GM18861 (cell line): ENCODE measurements at regions not wholly inside any gene's neighbourhood (a gene's known extent, or its start where the extent isn't known, plus 50 kb on each side); places are given as distances from the start of the nearest gene placed in this dataset.

Source experiments
- ATAC-seq: cut with Tn5 transposase; IDR thresholded peaks from one replicate; pipeline ENCODE4 v1.9.1; 2021; ENCODE audit not compliant: unreplicated experiment

DNA sequence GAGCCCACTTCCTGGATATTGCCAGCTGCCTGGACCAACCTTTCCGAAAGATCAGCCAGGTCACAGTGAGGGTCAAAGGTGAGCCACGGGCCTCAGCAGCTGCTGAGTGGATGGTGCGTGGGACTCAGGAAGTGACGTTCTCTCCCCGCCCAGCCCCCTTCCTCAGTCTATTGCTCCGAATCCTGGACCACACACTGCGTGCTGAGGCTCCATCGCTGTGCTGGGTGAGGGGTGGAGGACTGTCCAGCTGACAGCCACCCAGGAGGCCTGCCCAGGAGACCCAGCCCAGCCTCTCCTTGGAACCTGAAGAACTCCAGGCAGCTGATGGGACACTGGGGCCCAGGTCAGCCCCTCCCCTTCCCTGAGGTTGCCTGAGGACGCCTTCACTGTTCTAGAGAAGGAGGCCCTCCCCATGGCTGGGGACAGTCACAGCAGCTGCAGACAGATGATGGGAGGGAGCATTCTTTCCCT lies 94.4 kb upstream of the CD93 start:
- no peak for ATAC-seq

DNA sequence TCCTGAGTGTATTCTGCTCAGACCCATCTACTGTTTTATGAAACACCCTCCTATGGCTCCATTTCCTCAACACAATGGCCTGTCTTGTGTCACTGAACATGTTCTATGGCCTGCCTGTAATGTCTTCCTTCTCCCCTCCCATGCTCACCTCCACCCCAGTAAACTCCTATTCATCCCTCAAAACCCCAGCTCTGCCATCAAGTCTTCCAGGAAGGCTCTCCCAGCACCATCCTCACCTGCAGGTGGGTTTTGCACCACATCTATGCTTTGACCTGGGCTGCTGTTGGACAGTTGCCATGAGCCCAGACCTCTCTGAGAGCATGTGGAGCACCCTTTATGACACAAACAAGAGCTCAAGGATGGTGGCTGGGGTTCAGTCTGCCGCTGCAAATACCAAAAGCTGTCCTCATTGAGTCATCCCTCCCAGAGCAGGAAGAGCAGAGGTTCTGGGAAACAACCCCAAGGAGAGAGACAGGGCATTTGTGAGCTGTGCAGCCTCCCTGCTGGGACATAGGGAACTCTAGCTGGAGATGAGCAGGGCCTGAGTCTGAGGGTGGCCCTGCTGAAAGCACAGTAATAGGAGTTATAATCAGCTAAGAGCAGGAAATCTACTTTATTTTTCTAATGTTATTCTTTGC lies 93.8 kb upstream of the CD93 start:
- no peak for ATAC-seq

DNA sequence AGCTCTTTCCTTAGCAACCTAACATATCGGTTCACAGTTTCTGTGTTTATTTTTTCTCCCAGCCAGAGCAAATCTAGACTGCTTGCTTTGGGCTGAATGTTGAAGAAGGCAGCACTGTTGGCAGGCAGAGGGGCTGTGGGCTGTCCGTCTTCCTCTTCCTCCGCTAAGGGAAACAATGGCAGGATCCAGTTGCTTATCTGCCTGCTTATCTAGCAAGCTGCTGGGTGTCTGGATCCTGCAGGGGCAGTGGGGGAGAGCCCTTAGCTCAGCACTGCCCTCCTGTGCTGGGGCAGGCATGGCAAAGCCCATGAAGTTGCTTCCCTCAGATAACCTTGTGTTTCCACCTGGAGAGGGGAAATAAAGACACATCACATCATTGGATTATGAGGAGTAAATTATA lies 92.7 kb upstream of the CD93 start:
- no peak for ATAC-seq

DNA sequence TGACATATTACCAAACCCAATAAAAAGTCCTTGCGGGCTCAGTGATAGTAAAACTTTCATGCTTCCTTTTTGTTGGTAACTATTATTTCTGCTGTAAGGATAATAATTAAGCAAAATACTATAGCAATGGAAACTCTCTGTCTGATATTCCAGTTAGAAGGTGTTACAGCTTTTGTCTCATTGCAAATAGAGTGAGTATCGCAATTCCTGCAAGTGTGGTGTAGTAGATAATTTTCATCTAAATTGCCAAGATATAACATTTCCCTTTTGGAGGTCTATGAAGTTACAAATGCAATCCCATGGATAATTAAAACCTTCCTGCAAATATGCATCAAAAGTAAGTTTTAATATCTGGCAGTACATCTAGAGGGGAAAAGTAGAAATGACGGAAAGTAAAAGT lies 88.7 kb upstream of the CD93 start:
- ATAC-seq: no peak

DNA sequence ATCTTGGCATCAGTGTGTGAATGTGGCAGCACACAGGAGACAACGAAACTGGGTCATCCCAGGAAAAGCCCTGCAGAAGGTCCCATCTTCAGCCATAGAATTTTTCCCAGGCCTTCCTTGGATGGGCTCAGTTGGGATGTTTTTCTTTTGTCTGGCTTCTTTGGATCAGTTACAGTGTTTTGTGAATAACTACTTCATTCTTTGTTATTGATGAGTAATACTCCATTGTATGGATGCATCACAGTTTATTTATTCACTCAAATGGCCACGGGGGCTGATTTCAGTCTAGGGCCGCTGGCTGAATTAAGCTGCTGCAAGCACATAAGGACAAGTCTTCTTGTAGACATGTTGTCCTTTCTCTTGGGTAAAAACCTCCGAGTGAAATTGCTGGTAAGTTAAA lies 81.3 kb upstream of the CD93 start:
- ATAC-seq: no peak

DNA sequence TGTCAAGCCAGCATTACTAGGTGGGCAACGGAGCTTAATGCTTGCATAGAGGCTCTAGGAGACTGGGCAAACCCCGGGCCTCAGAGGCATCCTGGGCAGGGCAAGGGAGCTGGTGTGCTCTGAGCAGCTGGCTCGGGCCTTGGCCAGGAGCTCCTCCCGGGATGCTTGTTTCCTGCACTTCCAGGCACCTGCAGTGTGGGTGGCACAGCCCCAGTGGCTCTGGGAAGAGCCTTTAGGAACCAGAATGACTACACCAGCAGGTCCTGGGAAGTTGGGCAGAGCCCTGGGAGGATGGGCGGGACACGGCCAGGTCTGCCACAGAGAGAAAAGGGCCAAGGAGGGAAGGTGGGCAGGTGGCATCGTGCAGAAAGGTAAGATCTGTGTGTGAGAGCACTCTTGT lies 80.4 kb upstream of the CD93 start:
- ATAC-seq: no peak

DNA sequence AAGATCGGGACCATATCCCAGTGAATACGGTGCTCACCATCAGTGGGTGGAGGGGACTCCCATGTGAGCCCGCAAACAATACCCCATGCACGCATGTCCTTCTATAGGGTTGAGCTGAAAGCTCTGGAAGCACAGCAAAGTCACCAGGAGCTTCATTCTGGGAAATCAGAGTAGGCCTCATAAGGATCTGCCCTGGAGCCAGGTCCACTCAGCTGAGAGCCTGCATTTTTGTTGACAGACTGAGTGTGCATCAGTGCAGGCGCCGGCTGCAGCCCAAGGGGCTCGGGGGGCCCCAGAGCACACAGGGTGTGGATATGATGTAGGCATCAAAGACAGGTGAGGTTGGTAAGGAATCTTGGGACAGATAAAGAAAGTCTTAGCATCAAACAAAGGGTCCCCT lies 79.8 kb upstream of the CD93 start:
- ATAC-seq: no peak

DNA sequence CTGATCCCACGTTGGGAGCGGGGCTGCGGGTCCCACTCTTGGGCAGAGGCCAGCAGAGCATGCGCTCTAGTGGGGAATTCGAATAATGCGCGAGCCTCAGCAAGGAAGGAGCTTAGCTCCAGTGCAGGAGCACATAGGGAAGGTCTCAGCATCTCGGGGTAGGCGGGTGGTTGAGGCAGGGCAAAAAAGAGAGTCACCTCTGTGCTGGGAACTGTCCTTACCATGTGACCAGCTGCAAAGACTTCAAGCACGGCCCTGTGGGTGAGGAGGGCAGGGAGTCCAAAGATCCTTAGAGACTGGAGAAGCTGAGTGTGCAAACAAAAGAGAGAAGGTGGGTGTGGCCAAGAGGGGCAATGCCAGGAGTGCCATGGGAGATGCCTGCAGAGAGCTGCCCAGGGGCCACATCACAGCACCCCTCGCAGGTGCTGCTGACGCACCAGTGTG lies 79.2 kb upstream of the CD93 start:
- ATAC-seq: no peak

DNA sequence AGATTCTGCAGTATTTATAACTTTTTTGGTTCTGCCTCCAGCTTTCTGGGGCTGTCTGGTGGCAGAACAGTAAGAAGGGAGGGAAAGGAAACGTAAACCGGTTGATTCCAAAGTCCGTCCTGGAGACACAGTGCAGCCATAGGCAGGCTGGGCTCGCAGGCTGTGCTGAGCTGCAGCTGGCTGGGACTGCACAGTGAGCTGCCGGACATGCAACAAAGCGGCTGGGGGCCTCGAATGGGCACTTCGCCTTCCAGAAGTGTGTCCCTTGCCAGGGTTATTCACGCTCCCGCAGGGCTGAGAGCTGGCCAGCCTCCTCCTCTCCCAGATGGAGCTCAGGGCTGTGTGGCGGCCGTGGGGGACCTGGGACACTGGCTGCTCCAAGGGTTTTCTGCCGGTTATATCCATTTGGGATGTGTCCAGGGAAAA lies 78.1 kb upstream of the CD93 start:
- ATAC-seq: no peak

DNA sequence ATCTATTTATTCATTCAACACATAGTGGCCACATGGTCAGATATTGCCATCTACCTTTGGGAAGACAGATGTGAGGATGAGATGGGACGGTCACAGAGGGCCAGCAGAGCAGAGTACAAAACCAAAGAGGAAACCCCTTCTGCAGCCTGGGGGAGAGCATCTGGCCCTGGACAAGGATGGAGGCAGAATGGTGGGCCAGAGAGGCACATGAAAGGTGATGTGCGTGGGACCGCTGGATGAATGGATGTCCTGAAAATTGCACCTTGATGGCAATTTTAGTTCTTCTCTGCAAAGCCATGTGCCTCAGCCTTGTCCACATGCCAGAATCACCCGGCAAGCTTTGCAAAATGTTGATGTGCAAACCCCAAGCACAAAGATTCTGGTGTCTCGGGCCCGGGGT lies 77.4 kb upstream of the CD93 start:
- no peak for ATAC-seq

DNA sequence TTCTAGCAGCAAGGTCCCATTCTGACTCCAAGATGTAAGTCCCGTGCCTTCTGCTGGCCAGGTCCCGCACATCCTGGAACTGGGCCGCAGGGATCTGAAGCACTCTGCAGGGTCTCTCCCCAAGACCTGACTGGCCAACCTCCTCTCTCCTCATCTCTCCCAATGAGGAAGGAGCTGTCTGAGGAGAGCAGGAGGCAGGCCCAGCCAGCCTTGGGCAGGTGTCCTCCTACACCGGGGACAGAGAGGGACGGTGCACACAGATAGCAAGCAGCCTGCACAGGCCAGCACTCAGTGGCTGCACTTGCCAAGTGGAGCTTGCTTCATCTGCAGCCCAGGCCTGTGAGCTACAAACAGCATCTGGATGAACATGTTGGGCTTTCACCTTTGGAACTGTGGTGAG lies 76.8 kb upstream of the CD93 start:
- no peak for ATAC-seq

DNA sequence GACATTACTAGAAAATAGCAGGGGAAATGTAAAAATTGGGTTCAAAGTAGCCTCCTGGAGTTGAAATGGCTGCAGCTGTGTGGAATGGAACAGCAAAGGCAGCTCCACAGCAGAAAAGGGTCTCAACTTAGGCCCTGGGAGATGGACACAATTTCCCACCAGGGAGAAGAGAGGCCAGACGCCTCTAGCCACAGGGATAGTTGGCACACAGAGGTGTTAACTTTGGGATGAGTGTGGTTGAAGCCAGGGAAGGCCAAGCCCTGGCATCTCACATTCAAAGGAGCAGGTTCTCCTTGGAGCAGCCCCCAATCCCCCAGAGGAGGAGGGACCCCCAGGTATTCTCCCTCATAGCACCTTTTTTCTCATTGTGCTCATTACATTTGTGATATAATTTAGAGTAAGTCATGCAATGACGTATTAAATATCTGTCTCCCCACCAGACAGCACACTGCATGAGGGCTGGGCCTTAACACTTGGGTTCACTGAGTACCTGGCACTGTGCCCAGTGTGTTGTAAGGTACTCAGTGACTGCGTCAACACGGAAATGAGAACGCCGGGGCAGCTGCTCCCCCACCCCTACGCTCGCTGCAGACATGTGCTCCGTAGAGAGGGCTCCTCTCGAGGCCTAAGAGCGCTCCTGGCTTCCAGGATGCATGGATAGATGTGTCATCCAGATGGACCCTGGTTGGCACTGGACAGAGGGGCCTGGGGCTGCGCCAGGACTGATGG lies 76.0 kb upstream of the CD93 start:
- no peak for ATAC-seq

DNA sequence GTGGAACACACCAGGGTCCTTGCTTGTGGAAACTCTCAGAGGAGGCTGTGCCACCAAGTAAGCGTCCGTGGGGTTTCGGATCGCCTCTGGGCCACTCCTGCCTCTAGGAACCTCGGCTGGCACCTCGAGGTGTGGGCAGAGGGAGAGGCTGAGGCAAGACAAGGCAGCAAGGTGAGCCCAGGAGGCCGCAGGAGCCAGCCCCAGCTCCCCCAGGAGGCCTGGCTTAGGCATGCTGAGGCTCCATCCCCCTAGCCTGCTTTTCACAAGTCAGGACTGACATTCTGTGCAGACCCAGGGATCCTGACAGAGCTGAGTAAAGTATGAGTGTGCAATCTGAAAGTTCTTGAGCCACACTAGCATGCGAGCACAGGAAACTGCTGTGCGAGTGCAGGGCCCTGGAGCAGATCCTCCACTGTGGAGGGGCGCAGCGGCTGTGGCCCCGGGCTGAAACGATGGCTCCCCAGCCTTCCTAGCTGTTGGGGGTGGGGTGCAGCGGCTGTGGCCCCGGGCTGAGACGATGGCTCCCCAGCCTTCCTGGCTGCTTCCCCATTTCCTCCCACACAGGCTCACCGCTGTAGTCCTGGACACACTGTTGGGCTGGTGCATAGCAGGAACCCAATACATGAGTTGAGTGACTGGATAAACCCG lies 75.2 kb upstream of the CD93 start:
- no peak for ATAC-seq

DNA sequence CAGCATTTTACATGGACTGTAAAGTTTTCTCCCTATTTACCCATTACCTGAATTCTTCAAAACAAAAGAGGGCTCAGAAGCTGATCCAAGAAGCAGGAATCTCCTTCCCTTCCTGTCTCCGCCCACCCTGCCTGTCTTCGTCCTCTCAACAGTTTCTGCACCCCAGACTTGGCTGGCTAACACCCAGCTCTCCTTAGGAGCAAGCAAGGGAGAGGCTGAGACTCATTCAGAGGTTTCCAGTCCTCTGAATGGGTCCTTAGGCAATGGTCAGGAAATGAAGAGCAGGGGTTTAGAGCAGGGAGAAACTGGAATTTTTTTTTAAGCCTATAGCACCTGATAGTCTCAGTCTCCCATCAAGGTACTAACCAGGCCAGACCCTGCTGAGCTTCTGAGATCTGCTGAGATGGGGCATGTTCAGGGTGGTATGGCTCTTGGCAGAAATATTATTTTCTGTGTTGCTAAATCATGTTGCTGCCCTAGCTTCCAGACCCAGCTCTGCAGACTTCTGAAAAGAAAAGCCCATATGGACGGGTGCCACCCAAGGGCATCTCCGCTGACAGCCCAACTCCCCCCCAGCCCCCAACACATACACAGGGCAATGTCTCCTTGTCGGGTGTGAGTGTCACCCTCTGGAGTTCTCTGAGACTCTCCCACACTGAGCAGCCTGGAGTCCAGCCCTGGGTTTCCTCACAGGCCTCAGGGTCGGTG lies 74.6 kb upstream of the CD93 start:
- ATAC-seq: no peak

DNA sequence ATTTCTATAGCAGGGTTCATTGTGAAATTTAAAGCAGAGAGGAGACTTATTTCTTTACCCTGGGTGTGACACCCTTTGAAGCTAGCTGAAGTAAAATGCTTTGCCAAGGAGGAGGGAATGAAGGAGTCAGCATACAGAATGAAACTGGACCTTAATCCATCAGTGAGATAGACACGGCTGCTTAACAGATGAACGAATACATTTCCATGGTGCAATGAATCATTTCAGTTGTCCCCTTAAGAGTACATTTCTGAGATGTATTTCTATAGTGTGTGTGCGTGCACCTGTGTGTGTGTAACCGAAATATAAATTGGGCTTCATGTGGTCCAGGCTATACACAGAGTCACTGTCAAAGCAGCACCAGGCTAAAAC lies 73.8 kb upstream of the CD93 start:
- ATAC-seq: no peak

DNA sequence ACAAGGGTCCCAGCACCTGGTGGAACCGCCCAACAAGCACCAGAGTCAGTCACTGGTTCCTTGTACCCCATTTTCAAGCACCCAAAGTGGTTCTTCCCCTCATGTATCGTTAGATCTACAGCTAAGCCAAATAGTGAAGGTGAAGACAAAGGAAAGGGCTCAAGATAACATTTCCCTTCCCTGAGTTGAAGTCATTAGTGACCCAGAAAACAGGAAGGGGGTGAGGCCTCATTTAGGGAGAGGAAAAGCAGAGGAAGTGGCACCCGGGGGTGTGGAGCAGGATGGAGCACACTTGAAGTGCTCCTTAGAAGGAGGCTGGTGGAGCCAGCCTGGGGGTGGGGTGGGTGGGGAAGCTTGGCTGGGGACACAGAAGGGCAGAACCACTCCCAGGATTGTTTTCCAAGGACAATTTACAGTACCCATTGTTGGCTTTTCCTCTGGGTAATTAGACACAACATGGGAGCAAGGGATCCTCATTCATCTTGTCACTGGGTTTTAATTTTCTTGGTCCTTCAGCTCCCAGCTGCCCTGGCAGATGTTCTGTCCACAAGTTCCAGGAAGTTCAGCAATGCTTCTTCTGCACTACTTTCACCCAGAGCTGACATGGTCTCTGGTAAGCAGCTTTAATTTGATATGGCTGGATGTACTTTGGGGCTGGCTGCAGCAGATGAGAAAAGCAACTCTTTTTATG lies 73.3 kb upstream of the CD93 start:
- no peak for ATAC-seq

DNA sequence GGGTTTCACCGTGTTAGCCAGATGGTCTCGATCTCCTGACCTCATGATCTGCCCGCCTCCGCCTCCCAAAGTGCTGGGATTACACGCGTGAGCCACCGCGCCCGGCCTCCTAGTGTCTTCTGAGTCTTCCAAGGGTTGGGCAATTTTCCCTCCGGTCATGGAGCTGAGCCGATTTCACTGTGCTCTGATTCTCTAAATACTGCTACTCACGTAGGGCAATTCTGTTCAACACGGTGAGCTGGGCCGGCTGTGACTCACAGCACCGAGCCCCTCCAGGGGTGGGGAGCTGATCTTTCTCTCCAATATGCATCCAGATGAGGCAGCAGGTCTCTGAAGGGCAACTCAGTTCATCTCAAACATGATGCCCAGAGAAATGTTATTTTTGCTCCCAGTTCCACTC lies 71.6 kb upstream of the CD93 start:
- ATAC-seq: no peak

DNA sequence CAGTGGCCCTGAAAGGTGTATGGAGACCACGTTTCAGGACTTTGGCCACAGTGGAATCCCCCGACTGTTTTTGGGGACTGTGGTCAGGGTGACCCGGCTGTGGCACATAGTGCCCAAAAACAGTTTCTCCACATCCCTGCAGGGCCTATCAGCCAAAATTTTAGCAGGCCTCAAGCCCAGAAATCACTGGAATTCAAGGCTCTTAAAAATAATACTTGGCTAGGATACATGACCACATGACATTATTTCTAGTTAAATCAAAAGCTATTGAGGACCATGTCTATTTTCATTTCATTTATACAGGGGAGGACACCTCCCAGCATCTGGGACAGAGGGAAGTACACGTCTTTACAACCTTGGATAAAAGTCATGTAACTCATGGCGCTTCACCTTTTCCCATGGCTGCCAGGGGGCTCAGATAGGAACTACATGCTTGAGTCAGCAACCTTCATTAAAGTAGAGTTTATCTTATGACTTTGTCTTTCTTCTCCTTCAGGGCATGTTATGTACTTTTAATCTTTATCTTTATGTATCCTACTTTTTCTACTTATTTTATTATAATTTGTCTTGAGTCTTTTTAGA lies 70.8 kb upstream of the CD93 start:
- ATAC-seq: no peak

DNA sequence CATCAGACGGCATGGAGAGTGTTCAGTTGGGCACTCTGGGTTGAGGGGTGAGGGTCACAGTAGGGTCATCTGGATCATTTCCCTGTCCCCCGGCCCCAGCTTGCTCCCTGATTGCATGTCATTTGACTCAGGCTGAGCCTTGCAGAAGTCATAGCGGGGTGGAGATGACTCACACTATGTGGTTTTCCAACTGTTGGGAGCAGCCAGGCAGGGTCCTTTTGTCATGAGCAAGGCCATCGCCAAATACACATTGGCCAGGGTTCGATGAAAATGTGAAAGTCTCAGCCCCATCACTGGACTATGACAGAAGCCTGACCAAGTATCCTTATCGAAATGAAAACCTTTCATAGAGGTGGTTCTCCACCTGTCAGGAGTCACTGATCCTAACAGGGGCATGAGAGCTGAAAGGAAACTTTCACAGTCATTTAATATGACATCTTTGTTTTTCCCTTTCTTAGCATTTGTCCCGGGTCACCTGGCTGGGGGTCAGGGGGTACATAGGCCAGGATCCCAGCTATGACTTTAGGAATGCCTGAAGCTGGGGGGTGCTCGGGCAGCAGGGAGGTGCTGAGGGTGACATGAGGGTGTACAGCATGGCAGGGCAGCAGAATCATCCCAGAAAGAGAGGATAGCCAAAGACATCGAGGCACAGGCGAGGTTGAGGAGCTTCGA lies 70.2 kb upstream of the CD93 start:
- ATAC-seq: no peak

DNA sequence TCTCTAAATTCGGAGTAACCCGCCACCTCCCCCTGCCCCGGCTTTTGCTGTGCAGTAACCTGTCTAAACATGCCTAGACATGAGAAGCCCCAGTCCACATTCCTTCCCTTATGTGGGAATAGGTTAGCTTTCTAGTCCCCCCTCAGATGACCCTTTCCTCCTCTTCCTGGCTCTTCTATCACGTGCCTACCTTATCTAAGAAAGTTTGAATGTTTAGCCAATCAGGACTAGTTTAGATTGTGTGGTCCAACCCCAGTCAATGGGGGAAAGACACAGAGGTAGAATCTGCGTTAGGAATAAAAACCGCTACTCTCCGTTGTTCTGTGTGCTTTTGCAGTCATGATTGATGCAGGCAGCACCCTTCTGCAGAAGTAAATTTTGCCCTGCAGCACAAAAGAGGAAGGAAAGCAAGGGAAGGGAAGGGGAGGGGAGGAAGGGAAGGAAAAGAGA lies 69.0 kb upstream of the CD93 start:
- ATAC-seq: no peak
